ENCODE measurements at regions not wholly inside any gene's neighbourhood (a gene's known extent, or its start where the extent isn't known, plus 50 kb on each side); places are given as distances from the start of the nearest gene placed in this dataset.

- no peak for DNase-seq (ENCODE audit: low read depth)
Measured at GRCh38 chr6:94535798-94536197, 1041.5 kb upstream of the MANEA start.

GRCh38 chr6:94511502-94512088 lies 1065.7 kb upstream of the MANEA start:
- no peak for DNase-seq (ENCODE audit: low read depth)

GRCh38 chr6:94510877-94511276 lies 1066.5 kb upstream of the MANEA start:
- DNase-seq (ENCODE audit: low read depth): no peak

- no peak for DNase-seq (ENCODE audit: low read depth)
Measured at GRCh38 chr6:94501516-94501915, 1075.8 kb upstream of the MANEA start.

GRCh38 chr6:94498099-94498498 lies 1078.7 kb upstream of the EPHA7 start:
- no peak for DNase-seq (ENCODE audit: low read depth)

GRCh38 chr6:94494500-94494899 lies 1075.1 kb upstream of the EPHA7 start:
- no peak for DNase-seq (ENCODE audit: low read depth)

GRCh38 chr6:94487371-94487770 lies 1068.0 kb upstream of the EPHA7 start:
- no peak for DNase-seq (ENCODE audit: low read depth)

- DNase-seq (ENCODE audit: low read depth): no peak
Measured at GRCh38 chr6:94478133-94479005, 1059.0 kb upstream of the EPHA7 start.

GRCh38 chr6:94468830-94469229 lies 1049.5 kb upstream of the EPHA7 start:
- DNase-seq (ENCODE audit: low read depth): no peak

- no peak for DNase-seq (ENCODE audit: low read depth)
Measured at GRCh38 chr6:94464018-94464510, 1044.7 kb upstream of the EPHA7 start.

GRCh38 chr6:94463306-94463705 lies 1043.9 kb upstream of the EPHA7 start:
- DNase-seq (ENCODE audit: low read depth): no peak

GRCh38 chr6:94462231-94462630 lies 1042.9 kb upstream of the EPHA7 start:
- DNase-seq (ENCODE audit: low read depth): no peak

GRCh38 chr6:94456266-94456665 lies 1036.9 kb upstream of the EPHA7 start:
- DNase-seq (ENCODE audit: low read depth): no peak

- no peak for DNase-seq (ENCODE audit: low read depth)
Measured at GRCh38 chr6:94454231-94454630, 1034.9 kb upstream of the EPHA7 start.

GRCh38 chr6:94446120-94446519 lies 1026.8 kb upstream of the EPHA7 start:
- DNase-seq (ENCODE audit: low read depth): no peak

GRCh38 chr6:94443701-94444100 lies 1024.3 kb upstream of the EPHA7 start:
- no peak for DNase-seq (ENCODE audit: low read depth)

- no peak for DNase-seq (ENCODE audit: low read depth)
Measured at GRCh38 chr6:94424692-94425091, 1005.3 kb upstream of the EPHA7 start.

- no peak for DNase-seq (ENCODE audit: low read depth)
Measured at GRCh38 chr6:94417363-94417762, 998.0 kb upstream of the EPHA7 start.

GRCh38 chr6:94414041-94414440 lies 994.7 kb upstream of the EPHA7 start:
- DNase-seq (ENCODE audit: low read depth): no peak

GRCh38 chr6:94401311-94401710 lies 982.0 kb upstream of the EPHA7 start:
- no peak for DNase-seq (ENCODE audit: low read depth)

- no peak for DNase-seq (ENCODE audit: low read depth)
Measured at GRCh38 chr6:94394822-94395221, 975.5 kb upstream of the EPHA7 start.

GRCh38 chr6:94389218-94389617 lies 969.9 kb upstream of the EPHA7 start:
- no peak for DNase-seq (ENCODE audit: low read depth)

GRCh38 chr6:94377835-94378234 lies 958.5 kb upstream of the EPHA7 start:
- no peak for DNase-seq (ENCODE audit: low read depth)

GRCh38 chr6:94376876-94377275 lies 957.5 kb upstream of the EPHA7 start:
- no peak for DNase-seq (ENCODE audit: low read depth)

All from CMK (cell line).